ENCODE measurements at regions not wholly inside any gene's neighbourhood (a gene's known extent, or its start where the extent isn't known, plus 50 kb on each side); places are given as distances from the start of the nearest gene placed in this dataset.
"Not testable (repeated sequence)": the region's sequence is repeated elsewhere in the genome, so short reads cannot be mapped to it uniquely, and the experiment has no call there.

DNA sequence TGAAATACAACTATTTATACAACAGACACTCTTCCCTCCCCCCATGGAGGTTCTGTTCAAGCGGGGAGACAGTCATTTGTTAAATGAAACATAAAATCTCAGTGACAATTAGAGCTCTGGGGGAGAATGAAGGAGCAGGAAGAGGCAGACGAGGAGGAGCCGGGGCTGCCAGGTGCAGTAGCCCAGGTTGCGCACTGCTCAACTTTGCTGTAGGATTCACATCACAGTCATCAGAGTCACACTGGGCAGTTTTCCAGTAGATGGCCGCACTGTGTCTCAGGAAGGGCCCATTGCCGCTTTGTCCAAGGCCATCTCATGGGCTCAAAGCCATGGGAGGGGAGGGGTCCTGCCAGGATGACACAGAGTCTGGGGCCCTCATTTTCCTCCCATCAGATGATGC, 342.4 kb downstream of the ADGRD1 start:
- TF ChIP-seq, protein P1, sequence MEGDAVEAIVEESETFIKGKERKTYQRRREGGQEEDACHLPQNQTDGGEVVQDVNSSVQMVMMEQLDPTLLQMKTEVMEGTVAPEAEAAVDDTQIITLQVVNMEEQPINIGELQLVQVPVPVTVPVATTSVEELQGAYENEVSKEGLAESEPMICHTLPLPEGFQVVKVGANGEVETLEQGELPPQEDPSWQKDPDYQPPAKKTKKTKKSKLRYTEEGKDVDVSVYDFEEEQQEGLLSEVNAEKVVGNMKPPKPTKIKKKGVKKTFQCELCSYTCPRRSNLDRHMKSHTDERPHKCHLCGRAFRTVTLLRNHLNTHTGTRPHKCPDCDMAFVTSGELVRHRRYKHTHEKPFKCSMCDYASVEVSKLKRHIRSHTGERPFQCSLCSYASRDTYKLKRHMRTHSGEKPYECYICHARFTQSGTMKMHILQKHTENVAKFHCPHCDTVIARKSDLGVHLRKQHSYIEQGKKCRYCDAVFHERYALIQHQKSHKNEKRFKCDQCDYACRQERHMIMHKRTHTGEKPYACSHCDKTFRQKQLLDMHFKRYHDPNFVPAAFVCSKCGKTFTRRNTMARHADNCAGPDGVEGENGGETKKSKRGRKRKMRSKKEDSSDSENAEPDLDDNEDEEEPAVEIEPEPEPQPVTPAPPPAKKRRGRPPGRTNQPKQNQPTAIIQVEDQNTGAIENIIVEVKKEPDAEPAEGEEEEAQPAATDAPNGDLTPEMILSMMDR (conservative IDR thresholded peaks at IDR 0.05; ENCODE audit: low read depth, low read length) = not testable (repeated sequence)
- not testable (repeated sequence) for TF ChIP-seq RAD21 (IDR thresholded peaks at IDR 0.05; ENCODE audit: low read length); MXI1 (IDR thresholded peaks at IDR 0.05; ENCODE audit: borderline replicate concordance, low read depth, low read length); RFX5 (IDR thresholded peaks at IDR 0.05; ENCODE audit: low read depth, low read length); FOS (IDR thresholded peaks at IDR 0.05; ENCODE audit: low read depth, low read length); MAFK (IDR thresholded peaks at IDR 0.05; ENCODE audit: low read depth, low read length); POLR2A (IDR thresholded peaks at IDR 0.05; ENCODE audit: low read depth, low read length); SMC3 (IDR thresholded peaks at IDR 0.05; ENCODE audit: low read depth, low read length)
- TF ChIP-seq, protein P2, sequence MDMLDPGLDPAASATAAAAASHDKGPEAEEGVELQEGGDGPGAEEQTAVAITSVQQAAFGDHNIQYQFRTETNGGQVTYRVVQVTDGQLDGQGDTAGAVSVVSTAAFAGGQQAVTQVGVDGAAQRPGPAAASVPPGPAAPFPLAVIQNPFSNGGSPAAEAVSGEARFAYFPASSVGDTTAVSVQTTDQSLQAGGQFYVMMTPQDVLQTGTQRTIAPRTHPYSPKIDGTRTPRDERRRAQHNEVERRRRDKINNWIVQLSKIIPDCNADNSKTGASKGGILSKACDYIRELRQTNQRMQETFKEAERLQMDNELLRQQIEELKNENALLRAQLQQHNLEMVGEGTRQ (IDR thresholded peaks at IDR 0.05; ENCODE audit: low read depth, low read length) = not testable (repeated sequence)

Data from IMR-90 (cell line).